Activated CD8-positive, alpha-beta T cell treated with anti-CD3 and anti-CD28 coated beads, Interleukin-2, amount 10 ng/mL, durations not matched to agents 7 days and 5 days (primary cell): ENCODE measurements at regions not wholly inside any gene's neighbourhood (a gene's known extent, or its start where the extent isn't known, plus 50 kb on each side); places are given as distances from the start of the nearest gene placed in this dataset.

Experiments used
- ATAC-seq: fragments of 150-1000 bp; cut with Tn5 transposase; one replicate; pipeline ENCODE4 v1.10.0; 2021; ENCODE audit warnings: moderate library complexity
- CTCF ChIA-PET: fragments of 350-600 bp; sonication (Branson Sonifier 250); formaldehyde crosslinking; loops from one replicate; lab custom pipeline; 2021; ENCODE audit warnings: antibody characterized with exemption; lab: Charles Lee
- POLR2A ChIA-PET: fragments of 350-600 bp; sonication (Branson Sonifier 250); formaldehyde crosslinking; loops from one replicate; lab custom pipeline; 2021; ENCODE audit warnings: antibody characterized with exemption; lab: Charles Lee
- DNase-seq: peaks from one replicate; pipeline ENCODE4 v3.0.0-alpha.2; 2020
- H3K27ac Mint-ChIP-seq: one replicate; pipeline ENCODE4 v1.8.0; 2021; ENCODE audit warnings: mild to moderate bottlenecking, mixed read lengths
- H3K27me3 Mint-ChIP-seq: one replicate; pipeline ENCODE4 v1.8.0; 2021; ENCODE audit warnings: low read depth, mixed read lengths
- H3K36me3 Mint-ChIP-seq: one replicate; pipeline ENCODE4 v1.8.0; 2021; ENCODE audit warnings: low read depth, mixed read lengths
- H3K4me1 Mint-ChIP-seq: one replicate; pipeline ENCODE4 v1.8.0; 2021; ENCODE audit warnings: low read depth, mixed read lengths
- H3K4me3 Mint-ChIP-seq: one replicate; pipeline ENCODE4 v1.8.0; 2021; ENCODE audit warnings: mild to moderate bottlenecking, mixed read lengths
- H3K9me3 Mint-ChIP-seq: one replicate; pipeline ENCODE4 v1.8.0; 2022; ENCODE audit warnings: mixed read lengths; ENCODE audit not compliant: insufficient read depth

DNA sequence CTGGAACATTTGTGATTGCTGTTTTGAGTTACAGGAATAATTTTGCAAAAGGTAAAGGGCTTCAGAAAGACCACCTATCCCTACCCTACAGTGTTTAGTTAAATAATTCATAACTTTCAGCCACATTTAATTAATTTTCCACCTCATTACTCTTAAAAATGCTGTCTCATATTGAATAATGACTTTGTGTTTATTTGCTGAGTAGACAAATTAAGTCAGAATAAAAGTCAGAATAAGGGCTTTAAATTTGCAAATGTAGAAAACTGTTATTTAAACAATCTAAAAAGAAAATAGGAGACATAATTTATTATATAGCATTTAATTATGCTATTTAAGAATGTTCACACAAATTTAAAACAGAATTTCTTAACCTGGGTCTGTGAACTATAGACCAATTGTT, 293.7 kb upstream of the RIMS1 start:
- CTCF ChIA-PET = no interaction called here
- ATAC-seq (no peak), DNase-seq (no peak)
- Mint-ChIP-seq H3K4me3 (no peak overlapping the region), H3K9me3 (no peaks in the 10 kb centered on the region), H3K4me1 (no peaks in the 10 kb centered on the region), H3K36me3 (no peaks in the 10 kb centered on the region), H3K27me3 (no peaks in the 10 kb centered on the region), H3K27ac (no peak overlapping the region)
- POLR2A ChIA-PET = no interaction called here

DNA sequence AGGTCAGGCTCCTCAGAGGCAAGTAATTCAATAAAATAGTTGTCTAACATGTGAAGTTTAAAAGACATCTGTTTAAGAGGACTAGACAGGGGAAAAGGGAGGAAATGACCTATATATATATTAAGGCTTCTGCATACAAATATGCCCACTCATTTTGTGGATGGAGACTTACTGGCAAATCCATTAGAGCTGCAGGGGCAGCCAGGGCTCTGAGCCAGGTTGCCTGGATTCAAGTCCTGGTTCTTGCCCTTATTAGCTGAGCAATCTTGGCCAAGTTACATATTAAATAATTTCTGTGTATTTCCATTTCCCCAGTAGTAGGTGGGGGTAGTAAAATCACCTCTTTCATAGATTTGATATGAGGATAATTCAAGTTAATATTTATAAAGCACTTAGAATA, 287.0 kb upstream of the RIMS1 start:
- DNase-seq = no peak
- ChIA-PET CTCF (no interaction called here), POLR2A (no interaction called here)
- ATAC-seq = no peak
- Mint-ChIP-seq H3K27me3 (no peaks in the 10 kb centered on the region), H3K36me3 (no peaks in the 10 kb centered on the region), H3K4me3 (no peak overlapping the region), H3K4me1 (no peaks in the 10 kb centered on the region), H3K9me3 (no peaks in the 10 kb centered on the region), H3K27ac (no peak overlapping the region)

DNA sequence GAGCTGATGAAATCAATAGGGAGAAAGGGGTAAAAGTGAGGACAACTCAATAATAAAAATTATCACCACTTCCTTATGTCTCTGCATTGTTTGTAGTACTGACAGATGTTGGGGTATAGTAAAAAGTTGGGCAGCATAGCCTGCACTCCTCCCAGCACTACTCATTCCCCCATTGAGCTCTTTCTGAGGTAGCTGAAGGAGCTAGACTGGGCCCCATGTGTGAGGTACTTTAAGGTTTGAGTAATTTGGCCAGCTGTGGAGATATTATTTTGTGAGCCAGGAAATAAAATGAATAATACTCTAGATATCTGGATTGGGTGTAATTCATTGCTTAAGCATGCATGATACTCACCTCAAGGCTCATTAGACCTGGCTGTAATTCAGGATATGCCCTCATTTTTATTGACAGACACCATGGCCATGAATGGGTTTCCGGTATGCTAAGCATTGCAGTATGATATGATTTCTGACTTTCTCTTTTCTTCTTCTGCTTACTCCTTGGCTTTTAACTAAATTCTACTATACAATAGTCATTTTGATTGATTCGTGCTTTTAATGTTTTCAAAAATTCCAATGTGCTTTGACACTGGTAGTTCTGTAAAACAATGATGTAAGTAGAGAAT, 283.9 kb upstream of the RIMS1 start:
- Mint-ChIP-seq H3K4me3 (no peak overlapping the region), H3K27me3 (no peaks in the 10 kb centered on the region), H3K27ac (no peak overlapping the region), H3K4me1 (no peaks in the 10 kb centered on the region), H3K9me3 (no peaks in the 10 kb centered on the region), H3K36me3 (no peaks in the 10 kb centered on the region)
- DNase-seq (no peak), ATAC-seq (no peak)
- ChIA-PET POLR2A (no interaction called here), CTCF (no interaction called here)

DNA sequence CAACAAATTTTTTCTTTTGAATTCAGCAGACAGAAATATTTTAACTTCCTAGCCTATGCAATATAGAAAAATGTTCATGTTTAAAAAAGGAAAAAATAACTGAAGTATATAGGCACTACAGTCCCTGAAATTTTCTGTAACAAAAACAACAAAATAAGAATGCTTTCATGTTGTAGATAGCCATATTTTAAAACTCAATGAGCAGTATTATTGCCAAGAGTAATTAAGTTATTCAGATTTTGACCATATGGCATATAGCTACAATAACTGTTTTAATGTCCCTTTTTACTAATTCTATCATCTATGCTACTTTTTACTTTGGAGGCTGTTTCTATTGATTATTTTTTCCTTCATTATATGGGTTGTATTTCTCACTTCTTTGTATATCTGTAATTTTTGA, 283.3 kb upstream of the RIMS1 start:
- Mint-ChIP-seq H3K4me3 (no peak overlapping the region), H3K27ac (no peak overlapping the region), H3K27me3 (no peaks in the 10 kb centered on the region), H3K36me3 (no peaks in the 10 kb centered on the region), H3K4me1 (no peaks in the 10 kb centered on the region), H3K9me3 (no peaks in the 10 kb centered on the region)
- CTCF ChIA-PET = no interaction called here
- no peak for ATAC-seq
- no peak for DNase-seq
- POLR2A ChIA-PET = no interaction called here

DNA sequence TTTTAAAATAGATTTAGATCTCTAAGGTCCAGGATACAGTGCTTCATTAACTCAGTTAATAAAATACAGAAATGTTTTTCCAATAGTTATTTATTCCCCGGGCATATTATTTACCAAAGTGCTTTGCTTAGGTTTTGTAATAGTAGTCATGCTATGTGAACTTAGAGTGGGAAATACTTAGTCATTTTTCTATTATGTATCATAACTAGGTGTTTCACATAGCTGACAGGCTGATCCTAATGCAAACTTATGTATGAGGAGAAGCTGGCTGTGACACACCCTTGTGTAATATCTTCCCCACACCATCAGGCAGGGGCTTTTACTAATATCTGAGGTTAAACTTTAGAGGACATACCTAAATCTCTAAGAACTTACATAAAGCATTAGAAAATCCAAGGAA, 277.7 kb upstream of the RIMS1 start:
- ATAC-seq (no peak), DNase-seq (no peak)
- no peaks in the 10 kb centered on the region for H3K9me3 Mint-ChIP-seq
- CTCF ChIA-PET = no interaction called here
- H3K4me1 Mint-ChIP-seq = no peaks in the 10 kb centered on the region
- no peak overlapping the region for H3K27ac Mint-ChIP-seq
- H3K4me3 Mint-ChIP-seq = no peak overlapping the region
- no peaks in the 10 kb centered on the region for H3K27me3 Mint-ChIP-seq
- H3K36me3 Mint-ChIP-seq = no peaks in the 10 kb centered on the region
- POLR2A ChIA-PET = no interaction called here

DNA sequence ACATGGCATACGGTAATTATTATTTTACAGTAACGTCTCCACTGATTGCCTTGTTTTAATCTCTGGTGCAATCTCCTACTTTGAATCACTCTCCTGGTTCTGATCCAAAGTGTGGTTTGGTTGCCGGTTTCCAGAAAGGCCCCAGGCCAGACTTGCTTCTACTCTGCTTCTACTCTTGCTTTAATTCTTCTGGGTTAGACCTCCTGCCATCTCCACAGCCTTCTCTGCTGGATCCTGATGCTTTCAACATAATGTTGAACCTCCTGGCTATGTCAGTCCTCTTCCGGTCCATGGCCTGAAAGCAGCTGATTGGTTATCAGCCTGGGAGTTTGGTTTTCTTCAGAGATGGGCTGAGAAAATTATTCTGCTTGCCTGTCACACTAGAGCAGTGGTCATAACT, 266.5 kb upstream of the RIMS1 start:
- POLR2A ChIA-PET = no interaction called here
- DNase-seq = no peak
- H3K36me3 Mint-ChIP-seq = no peaks in the 10 kb centered on the region
- no peaks in the 10 kb centered on the region for H3K4me1 Mint-ChIP-seq
- CTCF ChIA-PET = no interaction called here
- no peak overlapping the region for H3K4me3 Mint-ChIP-seq
- no peaks in the 10 kb centered on the region for H3K9me3 Mint-ChIP-seq
- no peak for ATAC-seq
- no peaks in the 10 kb centered on the region for H3K27me3 Mint-ChIP-seq
- no peak overlapping the region for H3K27ac Mint-ChIP-seq

DNA sequence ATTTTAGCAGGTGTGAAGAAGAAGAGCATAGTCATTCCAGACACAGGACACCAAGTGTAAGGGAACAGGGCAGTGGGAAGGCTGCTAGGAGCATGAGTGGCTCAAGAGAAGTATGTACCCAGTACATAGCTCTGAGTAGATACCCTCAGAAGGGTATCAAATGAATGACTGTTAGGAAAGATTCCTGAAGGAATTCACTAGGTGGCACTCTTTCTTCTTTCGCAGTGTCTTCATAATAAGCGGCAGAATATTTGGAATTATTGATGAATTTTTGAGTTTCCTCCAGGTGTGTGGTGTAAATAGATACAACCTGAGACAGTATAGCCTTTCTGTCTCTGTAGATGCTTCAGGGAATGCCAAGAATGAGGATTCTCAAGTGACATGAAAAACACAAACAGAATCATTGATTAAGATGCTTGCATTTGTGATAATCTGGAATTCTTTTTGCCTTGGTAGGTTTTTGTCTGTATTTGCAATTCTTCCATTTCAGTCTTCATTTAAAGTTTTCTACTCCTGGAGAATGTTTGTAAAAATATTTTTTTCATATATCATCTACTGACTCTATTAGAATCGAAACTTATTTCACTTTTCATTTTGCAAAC, 264.3 kb upstream of the RIMS1 start:
- no peaks in the 10 kb centered on the region for H3K36me3 Mint-ChIP-seq
- DNase-seq = no peak
- no peak overlapping the region for H3K27ac Mint-ChIP-seq
- H3K4me1 Mint-ChIP-seq = no peaks in the 10 kb centered on the region
- ChIA-PET CTCF (no interaction called here), POLR2A (no interaction called here)
- no peaks in the 10 kb centered on the region for H3K27me3 Mint-ChIP-seq
- H3K9me3 Mint-ChIP-seq = peaks cover 8% of the 10 kb centered on the region
- H3K4me3 Mint-ChIP-seq = no peak overlapping the region
- no peak for ATAC-seq

DNA sequence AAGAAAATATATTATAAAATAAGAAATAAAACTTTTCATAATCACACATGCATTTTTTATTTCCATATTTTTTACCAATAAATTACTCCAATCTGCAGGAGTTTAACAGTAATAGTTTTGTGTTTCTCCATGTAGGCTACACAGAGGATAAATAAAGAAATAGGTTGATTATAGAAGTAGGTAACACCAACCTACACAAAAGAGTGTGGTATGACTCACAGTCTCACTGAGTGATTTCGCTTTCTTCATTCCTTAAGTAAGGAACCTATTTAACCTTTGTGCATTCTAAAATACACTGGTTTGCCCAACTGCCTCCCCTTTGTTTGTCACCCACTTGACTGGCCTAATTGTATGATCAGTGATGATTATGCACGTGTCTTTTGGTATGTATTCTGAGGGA, 244.2 kb upstream of the RIMS1 start:
- no peak for ATAC-seq
- H3K4me3 Mint-ChIP-seq = no peak overlapping the region
- H3K27ac Mint-ChIP-seq = no peak overlapping the region
- H3K4me1 Mint-ChIP-seq = no peaks in the 10 kb centered on the region
- H3K36me3 Mint-ChIP-seq = no peaks in the 10 kb centered on the region
- ChIA-PET CTCF (no interaction called here), POLR2A (no interaction called here)
- H3K27me3 Mint-ChIP-seq = no peaks in the 10 kb centered on the region
- no peak for DNase-seq
- no peaks in the 10 kb centered on the region for H3K9me3 Mint-ChIP-seq

DNA sequence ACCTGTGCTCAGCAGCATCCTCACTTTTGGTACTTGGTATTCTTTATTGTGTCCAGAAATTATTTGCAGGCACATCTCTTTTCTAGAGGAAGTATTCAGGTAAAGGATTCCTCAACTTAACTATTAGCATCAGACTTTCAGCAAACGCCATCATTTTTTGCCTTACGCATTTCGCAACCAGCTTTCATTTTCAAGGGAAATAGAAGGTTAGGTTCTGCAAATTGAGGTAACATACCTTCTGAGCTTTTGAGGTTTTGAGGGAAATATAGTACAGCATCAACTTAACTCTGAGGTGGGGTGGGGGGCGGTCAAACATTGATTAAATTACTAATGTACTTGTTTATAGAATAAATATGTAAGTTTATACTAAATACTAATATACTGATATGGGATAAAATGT, 243.6 kb upstream of the RIMS1 start:
- Mint-ChIP-seq H3K4me1 (no peaks in the 10 kb centered on the region), H3K9me3 (no peaks in the 10 kb centered on the region), H3K36me3 (no peaks in the 10 kb centered on the region), H3K4me3 (no peak overlapping the region), H3K27me3 (no peaks in the 10 kb centered on the region), H3K27ac (no peak overlapping the region)
- ATAC-seq (no peak), DNase-seq (no peak)
- ChIA-PET POLR2A (no interaction called here), CTCF (no interaction called here)

DNA sequence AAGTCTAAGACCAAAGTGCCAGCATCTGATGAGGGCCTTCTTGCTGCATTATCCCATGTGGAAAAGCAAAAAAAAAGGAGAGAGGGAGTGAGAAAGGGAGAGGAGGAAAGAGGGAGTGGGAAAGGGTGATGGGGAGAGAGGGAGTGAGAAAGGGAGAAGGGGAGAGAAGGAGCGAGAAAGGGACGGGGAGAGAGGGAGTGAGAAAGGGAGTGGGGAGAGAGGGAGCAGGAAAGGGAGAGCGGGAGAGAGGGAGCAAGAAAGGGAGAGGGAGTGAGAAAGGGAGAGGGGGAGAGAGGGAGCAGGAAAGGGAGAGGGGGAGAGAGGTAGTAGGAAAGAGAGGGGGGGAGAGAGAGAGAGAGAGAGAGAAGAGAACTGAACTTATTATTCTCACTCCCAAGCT, 241.1 kb upstream of the RIMS1 start:
- Mint-ChIP-seq H3K4me1 (no peaks in the 10 kb centered on the region), H3K9me3 (no peaks in the 10 kb centered on the region), H3K27me3 (no peaks in the 10 kb centered on the region), H3K36me3 (no peaks in the 10 kb centered on the region), H3K4me3 (no peak overlapping the region), H3K27ac (no peak overlapping the region)
- ChIA-PET POLR2A (no interaction called here), CTCF (no interaction called here)
- DNase-seq (no peak), ATAC-seq (no peak)

DNA sequence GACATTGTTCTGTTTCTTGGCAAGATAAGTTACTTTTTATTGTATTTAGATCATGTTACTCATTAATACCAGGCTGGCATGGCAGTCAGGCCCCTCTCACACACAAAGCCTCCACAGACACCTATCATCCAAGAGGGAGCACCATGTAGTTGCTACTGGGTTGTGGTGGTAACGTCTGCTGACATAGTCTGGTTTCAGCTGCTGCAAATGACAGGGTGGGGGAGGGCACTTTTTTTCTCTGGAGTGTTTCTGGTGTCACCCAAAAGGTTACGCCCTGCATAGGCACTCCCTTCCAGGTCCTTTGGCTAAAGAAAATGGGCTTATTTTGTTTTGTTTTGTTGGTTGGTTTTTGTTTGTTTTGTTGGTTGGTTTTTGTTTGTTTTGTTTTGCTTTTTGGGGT, 236.4 kb upstream of the RIMS1 start:
- no peak overlapping the region for H3K4me3 Mint-ChIP-seq
- no peaks in the 10 kb centered on the region for H3K4me1 Mint-ChIP-seq
- no peak overlapping the region for H3K27ac Mint-ChIP-seq
- no peaks in the 10 kb centered on the region for H3K27me3 Mint-ChIP-seq
- ChIA-PET CTCF (no interaction called here), POLR2A (no interaction called here)
- ATAC-seq (no peak), DNase-seq (no peak)
- no peaks in the 10 kb centered on the region for H3K9me3 Mint-ChIP-seq
- no peaks in the 10 kb centered on the region for H3K36me3 Mint-ChIP-seq

DNA sequence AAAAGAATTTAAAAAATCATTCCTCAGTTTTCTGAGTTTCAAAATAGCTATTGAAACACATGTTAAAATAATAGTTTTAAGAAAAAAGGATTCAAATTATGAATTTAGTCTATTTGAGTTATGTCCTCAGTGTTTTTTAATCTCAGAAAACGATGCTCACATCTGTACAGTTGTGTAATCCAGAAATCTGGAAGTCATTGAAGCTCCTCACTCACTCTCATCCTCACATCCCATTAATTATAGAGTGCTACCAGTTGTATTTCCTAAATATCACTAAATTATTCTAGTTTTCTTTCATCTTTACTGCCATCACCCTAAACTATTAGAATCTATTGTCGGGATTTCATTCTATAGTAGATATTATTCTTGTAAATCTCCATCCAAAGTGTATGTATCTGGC, 234.7 kb upstream of the RIMS1 start:
- no peak for ATAC-seq
- Mint-ChIP-seq H3K27ac (no peak overlapping the region), H3K27me3 (no peaks in the 10 kb centered on the region), H3K4me3 (no peak overlapping the region), H3K36me3 (no peaks in the 10 kb centered on the region), H3K4me1 (no peaks in the 10 kb centered on the region), H3K9me3 (no peaks in the 10 kb centered on the region)
- DNase-seq = no peak
- POLR2A ChIA-PET = no interaction called here
- CTCF ChIA-PET = no interaction called here

DNA sequence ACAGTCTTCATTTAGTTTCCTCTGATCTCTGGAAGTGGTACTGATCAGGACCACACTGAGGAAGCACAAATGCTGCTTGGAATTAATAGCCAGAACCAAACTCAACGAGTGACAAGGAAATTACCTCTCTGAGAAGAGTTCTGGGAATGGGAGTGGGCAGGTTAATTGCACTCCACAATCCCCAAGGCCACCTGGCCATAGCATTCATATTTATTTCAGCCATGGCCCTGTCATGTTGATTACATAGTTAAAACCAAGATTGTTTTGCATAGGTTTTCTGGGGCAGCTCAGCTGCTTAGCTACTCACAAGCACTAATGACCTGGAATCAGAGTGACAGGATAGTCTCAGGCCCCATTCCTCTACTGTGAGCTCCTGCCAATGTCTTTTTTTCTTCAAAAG, 230.2 kb upstream of the RIMS1 start:
- no peak overlapping the region for H3K27ac Mint-ChIP-seq
- H3K27me3 Mint-ChIP-seq = no peaks in the 10 kb centered on the region

More for the DNA sequence above, 230.2 kb upstream of the RIMS1 start:
- ChIA-PET CTCF (no interaction called here), POLR2A (no interaction called here)
- no peak for ATAC-seq
- no peaks in the 10 kb centered on the region for H3K36me3 Mint-ChIP-seq
- no peaks in the 10 kb centered on the region for H3K9me3 Mint-ChIP-seq
- H3K4me1 Mint-ChIP-seq = no peaks in the 10 kb centered on the region
- no peak for DNase-seq
- no peak overlapping the region for H3K4me3 Mint-ChIP-seq
